ENCODE measurements at regions not wholly inside any gene's neighbourhood (a gene's known extent, or its start where the extent isn't known, plus 50 kb on each side); places are given as distances from the start of the nearest gene placed in this dataset.

GRCh38 chr3:177688152-177688551 is 490.9 kb upstream of the TBL1XR1 start:
- CTCF ChIA-PET (ENCODE audit: low intra/inter-chr PET ratio, low total read pairs): no interaction called here
- 29% methylated on average over 5 of the region's 5 CpGs for WGBS (ENCODE audit: low lambda C conversion rate)

More at GRCh38 chr3:177688152-177688551, 490.9 kb upstream of the TBL1XR1 start:
- POLR2A ChIA-PET: no interaction called here
- DNase-seq (ENCODE audit: low spot score): no peak
- Histone ChIP-seq H3K36me3 (replicated peaks in 1 of 2; ENCODE audit: control insufficient read depth in 1 of 2, insufficient read depth in 2 of 2, low read length in 2 of 2) (no peaks in the 10 kb centered on the region), H3K4me1 (ENCODE audit: insufficient read depth, low read length) (no peaks in the 10 kb centered on the region), H3K4me3 (replicated peaks in 1 of 3; ENCODE audit: insufficient read depth in 1 of 3, low read depth in 2 of 3, low read length in 3 of 3) (no peak overlapping the region), H3K4me2 (ENCODE audit: low read depth, low read length) (no peak overlapping the region), H4K20me1 (ENCODE audit: insufficient read depth, low read length) (no peaks in the 10 kb centered on the region), H3K27me3 (ENCODE audit: control insufficient read depth in 1 of 2, insufficient read depth in 2 of 2, low read length in 2 of 2) (no peaks in the 10 kb centered on the region; a peak in 1 of 5 replicates), H3K9me3 (ENCODE audit: low read length) (no peaks in the 10 kb centered on the region), H2AFZ (ENCODE audit: low read length) (no peak overlapping the region), H3K27ac (ENCODE audit: extremely low read length, insufficient read depth, low read length) (no peak overlapping the region), H3K79me2 (ENCODE audit: insufficient read depth, low read length) (no peaks in the 10 kb centered on the region), H3K9ac (ENCODE audit: insufficient read depth, low read depth, low read length) (no peak overlapping the region)
- BruUV-seq (replicated peaks): no TSS peak
- intact Hi-C loops (cut with micrococcal nuclease; ENCODE audit: unreplicated experiment) (no loop called here), in situ Hi-C loops (cut with HindIII; ENCODE audit: extremely low pct_ligation_motif_present, low pct_unique_long_range_greater_than_20kb) (no loop called here)
- no peak for ATAC-seq
- no peak for TF ChIP-seq ZNF577 (CRISPR knock-in tag; IDR thresholded peaks at IDR 0.05; ENCODE audit: borderline replicate concordance, low read depth)
- no peak for TF ChIP-seq ZFP36L2 (CRISPR knock-in tag; IDR thresholded peaks at IDR 0.05)
- no peak for TF ChIP-seq PRDM15 (CRISPR knock-in tag; IDR thresholded peaks at IDR 0.05)
- no peak for TF ChIP-seq HOXA3 (CRISPR knock-in tag; IDR thresholded peaks at IDR 0.05)
- TF ChIP-seq ZNF430 (CRISPR knock-in tag; IDR thresholded peaks at IDR 0.05): no peak
- TF ChIP-seq ZNF614 (CRISPR knock-in tag; IDR thresholded peaks at IDR 0.05; ENCODE audit: borderline replicate concordance): no peak
- no peak for TF ChIP-seq PCBP2 (optimal IDR thresholded peaks at IDR 0.05; ENCODE audit: low read depth, low read length, poor library complexity, severe bottlenecking)
- no peak for TF ChIP-seq SNAPC2 (CRISPR knock-in tag; IDR thresholded peaks at IDR 0.05)
- TF ChIP-seq PATZ1 (CRISPR knock-in tag; IDR thresholded peaks at IDR 0.05): no peak
- no peak for TF ChIP-seq RARA (CRISPR knock-in tag; IDR thresholded peaks at IDR 0.05)
- TF ChIP-seq THAP11 (CRISPR knock-in tag; IDR thresholded peaks at IDR 0.05): no peak
- FAIRE-seq: no peak
